T-helper 1 cell (primary cell): ENCODE measurements at regions not wholly inside any gene's neighbourhood (a gene's known extent, or its start where the extent isn't known, plus 50 kb on each side); places are given as distances from the start of the nearest gene placed in this dataset.

Source experiments
- DNase-seq, 5 donors: peaks; one replicate each; pipeline ENCODE4 v3.0.0-alpha.2; 2012 to 2020

- DNase-seq: no peak
Measured at GRCh38 chr13:22195726-22196125, 524.9 kb downstream of the FGF9 start.

- DNase-seq: no peak
Measured at GRCh38 chr13:22196777-22197176, 525.9 kb downstream of the FGF9 start.

GRCh38 chr13:22198001-22198400, 527.1 kb downstream of the FGF9 start:
- no peak for DNase-seq

- DNase-seq: no peak
Measured at GRCh38 chr13:22198641-22199217, 527.9 kb downstream of the FGF9 start.

- DNase-seq: no peak
Measured at GRCh38 chr13:22200440-22200839, 529.6 kb downstream of the FGF9 start.

GRCh38 chr13:22201375-22201925, 530.6 kb downstream of the FGF9 start:
- DNase-seq: no peak

- no peak for DNase-seq
Measured at GRCh38 chr13:22210134-22210930, 539.5 kb downstream of the FGF9 start.

- DNase-seq: no peak
Measured at GRCh38 chr13:22211876-22212275, 541.0 kb downstream of the FGF9 start.

- DNase-seq: no peak
Measured at GRCh38 chr13:22212576-22212975, 541.7 kb downstream of the FGF9 start.

- no peak for DNase-seq
Measured at GRCh38 chr13:22214184-22214583, 543.3 kb downstream of the FGF9 start.

- no peak for DNase-seq
Measured at GRCh38 chr13:22218797-22219196, 547.9 kb downstream of the FGF9 start.

GRCh38 chr13:22219709-22220108, 548.8 kb downstream of the FGF9 start:
- no peak for DNase-seq

GRCh38 chr13:22220151-22221135, 549.6 kb downstream of the FGF9 start:
- no peak for DNase-seq

- no peak for DNase-seq
Measured at GRCh38 chr13:22223411-22223810, 552.5 kb downstream of the FGF9 start.

GRCh38 chr13:22226086-22226485, 555.2 kb downstream of the FGF9 start:
- no peak for DNase-seq

GRCh38 chr13:22227895-22228294, 557.0 kb downstream of the FGF9 start:
- no peak for DNase-seq

- DNase-seq: no peak
Measured at GRCh38 chr13:22229916-22230315, 559.0 kb downstream of the FGF9 start.

- no peak for DNase-seq
Measured at GRCh38 chr13:22232186-22232585, 561.3 kb downstream of the FGF9 start.

GRCh38 chr13:22235285-22235949, 564.5 kb downstream of the FGF9 start:
- DNase-seq: no peak

- DNase-seq: no peak
Measured at GRCh38 chr13:22235950-22236290, 565.0 kb downstream of the FGF9 start.

- DNase-seq: no peak
Measured at GRCh38 chr13:22238269-22238668, 567.4 kb downstream of the FGF9 start.

GRCh38 chr13:22240716-22241115, 569.8 kb downstream of the FGF9 start:
- no peak for DNase-seq
